IMR-90 (cell line): ENCODE measurements at regions not wholly inside any gene's neighbourhood (a gene's known extent, or its start where the extent isn't known, plus 50 kb on each side); places are given as distances from the start of the nearest gene placed in this dataset.

Source experiments
- ATAC-seq: fragments of 200-7000 bp; cut with Tn5 transposase; 2 replicates; pipeline ENCODE4 v1.9.1; 2020; ENCODE audit warnings: low read depth, mild to moderate bottlenecking, moderate library complexity
- BruUV-seq: library from RNA; stranded (reverse); fragments of 400-500 nt; replicated peaks from 2 replicates; lab custom pipeline; 2021; lab: Mats Ljungman, UMichigan
- CTCF ChIA-PET: fragments of 300-600 bp; formaldehyde crosslinking; extraction: SDS; loops from one replicate; lab custom pipeline; 2021; ENCODE audit warnings: antibody characterized with exemption; lab: Yijun Ruan, JAX
- POLR2A ChIA-PET: fragments of 300-600 bp; sonication (Branson Sonifier 250); formaldehyde crosslinking; loops from one replicate; lab custom pipeline; 2022; ENCODE audit warnings: antibody characterized with exemption; ENCODE audit not compliant: unreplicated experiment; lab: Charles Lee
- DNase-seq: peaks from one replicate; pipeline ENCODE4 v3.0.0; 2013
- H2AFZ ChIP-seq: replicated peaks from 2 replicates; pipeline ENCODE3; 2013; ENCODE audit warnings: low read length, mild to moderate bottlenecking; ENCODE audit not compliant: poor library complexity
- H2AK5ac ChIP-seq: 2 replicates; pipeline ENCODE4 v1.6.1; 2013; ENCODE audit warnings: low read depth, low read length, inconsistent platforms
- H2AK9ac ChIP-seq: replicated peaks from 2 replicates; pipeline ENCODE3; 2013; ENCODE audit warnings: mild to moderate bottlenecking, low read depth, low read length, moderate library complexity; ENCODE audit not compliant: poor library complexity
- H2BK120ac ChIP-seq: 2 replicates; pipeline ENCODE4 v1.6.1; 2013; ENCODE audit warnings: low read depth, low read length, inconsistent platforms
- H2BK15ac ChIP-seq: 3 replicates; pipeline ENCODE4 v1.6.1; 2013; ENCODE audit warnings: low read depth, low read length, inconsistent platforms
- H2BK20ac ChIP-seq: 2 replicates; pipeline ENCODE4 v1.6.1; 2013; ENCODE audit warnings: low read depth, mild to moderate bottlenecking, inconsistent platforms, low read length, moderate library complexity
- H2BK5ac ChIP-seq: 2 replicates; pipeline ENCODE4 v1.6.1; 2013; ENCODE audit warnings: mild to moderate bottlenecking, low read depth, low read length, inconsistent platforms; ENCODE audit not compliant: poor library complexity, severe bottlenecking
- H3K14ac ChIP-seq: replicated peaks from 2 replicates; pipeline ENCODE4 v1.6.1; 2013; ENCODE audit warnings: low read depth, low read length, inconsistent platforms
- H3K18ac ChIP-seq: 2 replicates; pipeline ENCODE4 v1.6.1; 2013; ENCODE audit warnings: low read depth, low read length, control low read depth
- H3K23ac ChIP-seq: 2 replicates; pipeline ENCODE4 v1.6.1; 2013; ENCODE audit warnings: low read depth, low read length, inconsistent platforms
- H3K27ac ChIP-seq: 2 replicates; pipeline ENCODE4 v1.5.1; 2013; ENCODE audit warnings: mild to moderate bottlenecking, control low read depth, low read length; ENCODE audit not compliant: insufficient read depth
- H3K27me3 ChIP-seq: 2 replicates; pipeline ENCODE4 v1.6.1; 2013; ENCODE audit warnings: low read length; ENCODE audit not compliant: control insufficient read depth, insufficient read depth
- H3K36me3 ChIP-seq: 2 replicates; pipeline ENCODE4 v1.6.1; 2013; ENCODE audit warnings: low read length, mixed read lengths; ENCODE audit not compliant: control insufficient read depth, insufficient read depth
- H3K4ac ChIP-seq: 2 replicates; pipeline ENCODE4 v1.6.1; 2013; ENCODE audit warnings: low read depth, low read length, inconsistent platforms
- H3K4me1 ChIP-seq: 2 replicates; pipeline ENCODE4 v1.6.1; 2013; ENCODE audit warnings: low read length, mixed read lengths; ENCODE audit not compliant: control insufficient read depth, insufficient read depth
- H3K4me2 ChIP-seq: 2 replicates; pipeline ENCODE4 v1.6.1; 2013; ENCODE audit warnings: low read depth, mild to moderate bottlenecking, control low read depth, low read length, moderate library complexity
- H3K4me3 ChIP-seq: 2 replicates; pipeline ENCODE4 v1.5.1; 2013; ENCODE audit warnings: low read depth, mild to moderate bottlenecking, control low read depth, low read length, moderate library complexity; ENCODE audit not compliant: insufficient read depth
- H3K56ac ChIP-seq: 2 replicates; pipeline ENCODE4 v1.6.1; 2013; ENCODE audit warnings: low read length, inconsistent platforms; ENCODE audit not compliant: insufficient read depth; ENCODE audit errors: extremely low read depth
- H3K79me1 ChIP-seq, 2 experiments: 2 replicates each; pipeline ENCODE4 v1.6.1; 2013; ENCODE audit warnings: low read length in 2 of 2, inconsistent platforms in 1 of 2, low read depth in 1 of 2
- H3K9ac ChIP-seq: 2 replicates; pipeline ENCODE4 v1.6.1; 2013; ENCODE audit warnings: low read depth, low read length, control low read depth
- H3K9me1 ChIP-seq: 2 replicates; pipeline ENCODE4 v1.6.1; 2013; ENCODE audit warnings: low read length, inconsistent platforms; ENCODE audit not compliant: insufficient read depth
- H3K9me3 ChIP-seq: 2 replicates; pipeline ENCODE4 v1.6.1; 2013; ENCODE audit warnings: low read length; ENCODE audit not compliant: control insufficient read depth, insufficient read depth
- H4K20me1 ChIP-seq: 2 replicates; pipeline ENCODE4 v1.6.1; 2013; ENCODE audit warnings: low read length, inconsistent platforms; ENCODE audit not compliant: insufficient read depth
- H4K5ac ChIP-seq: 2 replicates; pipeline ENCODE4 v1.6.1; 2013; ENCODE audit warnings: mild to moderate bottlenecking, low read depth, low read length, control low read depth
- H4K8ac ChIP-seq, 2 experiments: 2 replicates each; pipeline ENCODE4 v1.6.1; 2013; ENCODE audit warnings: low read depth in 2 of 2, low read length in 2 of 2, control low read depth in 1 of 2, inconsistent platforms in 1 of 2
- H4K91ac ChIP-seq: 2 replicates; pipeline ENCODE4 v1.6.1; 2013; ENCODE audit warnings: low read depth, low read length, inconsistent platforms; ENCODE audit not compliant: insufficient read depth
- MAFK ChIP-seq: IDR thresholded peaks from 2 replicates; pipeline ENCODE4 v1.6.1; 2012; ENCODE audit warnings: low read depth, low read length, improper control_type of control experiment
- NFE2L2 ChIP-seq: fragments of 150-350 bp; IDR thresholded peaks from 2 replicates; pipeline ENCODE4 v1.6.1; 2016; ENCODE audit warnings: low read depth, mild to moderate bottlenecking, low read length
- POLR2A ChIP-seq: IDR thresholded peaks from 2 replicates; pipeline ENCODE4 v1.6.1; 2012; ENCODE audit warnings: mild to moderate bottlenecking, low read depth, low read length
- RCOR1 ChIP-seq: IDR thresholded peaks from 2 replicates; pipeline ENCODE4 v1.6.1; 2012; ENCODE audit warnings: mild to moderate bottlenecking, low read length, improper control_type of control experiment; ENCODE audit not compliant: insufficient replicate concordance
- WGBS, 2 experiments: methylation state at CpG; one replicate each; pipeline versions ENCODE4 v1.1.5 to v1.1.7; 2013; ENCODE audit warnings: missing lambda C conversion rate in 2 of 2; ENCODE audit not compliant: insufficient read length in 1 of 2; ENCODE audit errors: extremely low coverage in 2 of 2; 5-methylcytosine and 5-hydroxymethylcytosine counted together
- dilution Hi-C: fragments of 300-500 bp; cut with HindIII; formaldehyde crosslinking; loops from one replicate; pipeline ENCODE4 v1.14.3; 2018; ENCODE audit warnings: low sequenced_read_pairs; ENCODE audit not compliant: unreplicated experiment
- in situ Hi-C: fragments of 300-500 bp; cut with MboI; formaldehyde crosslinking; loops from 3 replicates; pipeline ENCODE4 v1.14.3; 2019; ENCODE audit warnings: low sequenced_read_pairs, inconsistent platforms, mixed read lengths
- intact Hi-C: fragments of 100-400 bp; cut with micrococcal nuclease; formaldehyde crosslinking; loops from 2 replicates; pipeline ENCODE4 v1.10.0; 2022

DNA sequence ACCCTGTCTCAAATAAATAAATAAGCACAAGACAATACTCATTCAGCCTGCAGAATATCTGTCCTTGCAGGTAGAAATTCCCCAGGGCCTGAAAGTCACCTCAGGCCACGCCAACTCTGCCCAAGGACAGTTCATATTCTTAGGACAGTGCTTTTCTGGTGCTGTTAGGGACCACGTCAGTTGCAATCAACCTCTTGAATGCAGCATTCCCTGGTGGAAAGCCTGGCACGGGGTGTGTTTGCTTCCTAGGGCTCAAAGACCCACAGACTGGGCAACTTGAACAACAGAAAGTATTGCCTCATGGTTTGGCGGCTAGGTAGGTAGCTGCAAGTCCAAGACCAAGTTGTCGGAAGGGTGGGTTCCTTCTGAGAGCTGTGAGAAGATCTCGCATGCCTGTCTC, 160.3 kb downstream of the KCTD15 start:
- Histone ChIP-seq H3K9me1 (no peaks in the 10 kb centered on the region), H2BK20ac (no peak overlapping the region), H3K23ac (no peak overlapping the region), H2BK15ac (no peak overlapping the region), H3K9me3 (no peaks in the 10 kb centered on the region), H3K27me3 (no peaks in the 10 kb centered on the region), H2AK9ac (no peak overlapping the region), H4K8ac (no peak overlapping the region), H3K36me3 (no peaks in the 10 kb centered on the region), H3K56ac (no peak overlapping the region), H3K4me3 (no peak overlapping the region), H4K91ac (no peak overlapping the region), H4K20me1 (no peaks in the 10 kb centered on the region), H3K4me2 (no peak overlapping the region), H2AK5ac (no peak overlapping the region), H4K5ac (no peak overlapping the region), H2BK120ac (no peak overlapping the region), H3K14ac (no peak overlapping the region), H3K18ac (no peak overlapping the region), H3K79me1 (no peaks in the 10 kb centered on the region), H3K4ac (no peak overlapping the region), H3K27ac (no peak overlapping the region), H2BK5ac (no peak overlapping the region), H3K4me1 (no peaks in the 10 kb centered on the region), H2AFZ (no peak overlapping the region), H3K9ac (no peak overlapping the region)
- no peak for DNase-seq
- in situ Hi-C loops (no loop called here), intact Hi-C loops (no loop called here), dilution Hi-C loops (no loop called here)
- ChIA-PET POLR2A (no interaction called here), CTCF (no interaction called here)
- WGBS, 2 experiments = 21% methylated on average over 5 of the region's 6 CpGs; no CpG with 5 or more reads in 1 of the 2 experiments
- TF ChIP-seq POLR2A = no peak
- TF ChIP-seq NFE2L2 = no peak
- no peak for TF ChIP-seq MAFK
- no peak for TF ChIP-seq RCOR1
- no peak for ATAC-seq
- BruUV-seq = no TSS peak
